GM06990 (cell line): ENCODE measurements at regions not wholly inside any gene's neighbourhood (a gene's known extent, or its start where the extent isn't known, plus 50 kb on each side); places are given as distances from the start of the nearest gene placed in this dataset.

Experiments used
- DNase-seq: peaks from one replicate; pipeline ENCODE4 v3.0.0-alpha.2; 2011; ENCODE audit not compliant: insufficient read length; ENCODE audit errors: extremely low read depth
- H3K27me3 ChIP-seq: replicated peaks from 2 replicates; pipeline ENCODE4 v1.6.0; 2011; ENCODE audit warnings: low read length; ENCODE audit not compliant: control insufficient read depth, insufficient read depth
- H3K36me3 ChIP-seq: 2 replicates; pipeline ENCODE4 v1.5.1; 2011; ENCODE audit warnings: low read length; ENCODE audit not compliant: control insufficient read depth, insufficient read depth
- H3K4me3 ChIP-seq: replicated peaks from 2 replicates; pipeline ENCODE4 v1.5.1; 2011; ENCODE audit warnings: low read depth, mild to moderate bottlenecking, control low read depth, low read length
- CTCF ChIP-seq: IDR thresholded peaks from 2 replicates; pipeline ENCODE4 v1.5.1; 2011; ENCODE audit warnings: low read length, control low read depth, mild to moderate bottlenecking, inconsistent platforms; ENCODE audit not compliant: insufficient read depth, poor library complexity, severe bottlenecking

GRCh38 chr14:65852689-65853088 is 440.2 kb downstream of the FUT8 start:
- Histone ChIP-seq H3K4me3 (no peak overlapping the region), H3K36me3 (no peaks in the 10 kb centered on the region), H3K27me3 (no peaks in the 10 kb centered on the region)
- TF ChIP-seq CTCF, result no peak
- DNase-seq, result no peak

GRCh38 chr14:65853407-65853955 is 441.0 kb downstream of the FUT8 start:
- DNase-seq, result no peak
- H3K4me3 ChIP-seq, result no peak overlapping the region
- no peak for TF ChIP-seq CTCF

GRCh38 chr14:65854215-65854614 is 441.7 kb downstream of the FUT8 start:
- no peak for TF ChIP-seq CTCF

More at GRCh38 chr14:65853407-65853955, 441.0 kb downstream of the FUT8 start:
- Histone ChIP-seq H3K36me3 (no peaks in the 10 kb centered on the region), H3K27me3 (no peaks in the 10 kb centered on the region)

GRCh38 chr14:65860956-65861611 is 448.6 kb downstream of the FUT8 start:
- peaks cover 4% of the 10 kb centered on the region; the same call in 1 of the 2 replicates for H3K27me3 ChIP-seq
- no peak for TF ChIP-seq CTCF
- no peak for DNase-seq
- H3K36me3 ChIP-seq, result no peaks in the 10 kb centered on the region
- no peak overlapping the region for H3K4me3 ChIP-seq

More at GRCh38 chr14:65854215-65854614, 441.7 kb downstream of the FUT8 start:
- no peak for DNase-seq
- no peak overlapping the region for H3K4me3 ChIP-seq
- H3K27me3 ChIP-seq, result no peaks in the 10 kb centered on the region
- no peaks in the 10 kb centered on the region for H3K36me3 ChIP-seq

- Histone ChIP-seq H3K4me3 (no peak overlapping the region), H3K27me3 (peaks cover 4% of the 10 kb centered on the region), H3K36me3 (no peaks in the 10 kb centered on the region)
- TF ChIP-seq CTCF, result no peak
- DNase-seq, result no peak
These were observed 452.0 kb downstream of the FUT8 start for GRCh38 chr14:65864549-65864948.

GRCh38 chr14:65864984-65865383 is 452.5 kb downstream of the FUT8 start:
- no peak for DNase-seq
- H3K27me3 ChIP-seq, result peaks cover 4% of the 10 kb centered on the region
- no peak overlapping the region for H3K4me3 ChIP-seq
- no peaks in the 10 kb centered on the region for H3K36me3 ChIP-seq
- no peak for TF ChIP-seq CTCF
